Upper lobe of left lung (tissue), 4 donors: ENCODE measurements at regions not wholly inside any gene's neighbourhood (a gene's known extent, or its start where the extent isn't known, plus 50 kb on each side); places are given as distances from the start of the nearest gene placed in this dataset.

ENCODE experiments used
- CTCF ChIP-seq, 6 experiments: fragments of 450-650 bp in 4 of 6; fragments of 200-600 bp in 2 of 6; sonication (generic) in 2 of 6; IDR thresholded peaks; one replicate each; pipeline ENCODE4 v1.5.1; 2016 to 2019; ENCODE audit warnings: antibody characterized with exemption in 6 of 6
- POLR2A ChIP-seq, 4 donors: fragments of 450-650 bp; IDR thresholded peaks; one replicate each; pipeline ENCODE4 v1.5.1; 2016 to 2017; ENCODE audit warnings: antibody characterized with exemption in 4 of 4, mild to moderate bottlenecking in 2 of 4

GRCh38 chr18:22542406-22542835 is 124.7 kb upstream of the CTAGE1 start:
- TF ChIP-seq CTCF (IDR thresholded peaks at IDR 0.05) (no peak), POLR2A (IDR thresholded peaks at IDR 0.05) (no peak)
